ENCODE measurements at regions not wholly inside any gene's neighbourhood (a gene's known extent, or its start where the extent isn't known, plus 50 kb on each side); places are given as distances from the start of the nearest gene placed in this dataset.

- TF ChIP-seq CTCF (conservative IDR thresholded peaks at IDR 0.05) (no peak), EZH2 (IDR thresholded peaks at IDR 0.05; ENCODE audit: low read depth) (no peak)
These were observed 64.7 kb upstream of the CTBP2 start for GRCh38 chr10:125225051-125225450.
